H1 (cell line): ENCODE measurements at regions not wholly inside any gene's neighbourhood (a gene's known extent, or its start where the extent isn't known, plus 50 kb on each side); places are given as distances from the start of the nearest gene placed in this dataset.

Experiments
- CTCF ChIA-PET: fragments of 300-600 bp; sonication (Branson Sonifier 250); formaldehyde crosslinking; loops from one replicate; lab custom pipeline; 2021; ENCODE audit not compliant: partially characterized antibody; lab: Charles Lee
- POLR2A ChIA-PET: fragments of 300-600 bp; sonication (Branson Sonifier 250); formaldehyde crosslinking; loops from one replicate; lab custom pipeline; 2021; ENCODE audit warnings: inconsistent platforms; ENCODE audit not compliant: partially characterized antibody; lab: Charles Lee
- DNase-seq, 2 experiments: peaks; one replicate each; pipeline versions ENCODE4 v3.0.0 to v3.0.0-alpha.2; 2010 to 2022; ENCODE audit warnings: low spot score in 2 of 2, low read depth in 1 of 2, mixed read lengths in 1 of 2
- FAIRE-seq: peaks from 2 replicates; lab custom pipeline; 2011; peaks lifted over from hg19 to GRCh38; lab: Jason Lieb, UNC
- H2AFZ ChIP-seq: 2 replicates; pipeline ENCODE4 v1.8.1; 2012; ENCODE audit warnings: low read length, inconsistent platforms
- H2AK5ac ChIP-seq: 2 replicates; pipeline ENCODE4 v1.6.1; 2013; ENCODE audit warnings: low read depth, low read length
- H2BK120ac ChIP-seq: replicated peaks from 2 replicates; pipeline ENCODE3; 2013; ENCODE audit warnings: low read depth, low read length, inconsistent platforms
- H2BK12ac ChIP-seq: 2 replicates; pipeline ENCODE4 v1.6.1; 2013; ENCODE audit warnings: low read depth, low read length
- H2BK15ac ChIP-seq: 2 replicates; pipeline ENCODE4 v1.6.1; 2013; ENCODE audit warnings: low read length
- H2BK20ac ChIP-seq: 2 replicates; pipeline ENCODE4 v1.6.1; 2013; ENCODE audit warnings: low read length
- H2BK5ac ChIP-seq: 2 replicates; pipeline ENCODE4 v1.6.1; 2013; ENCODE audit warnings: low read depth, low read length
- H3K14ac ChIP-seq: 2 replicates; pipeline ENCODE4 v1.6.1; 2013; ENCODE audit warnings: inconsistent platforms; ENCODE audit not compliant: insufficient read length
- H3K18ac ChIP-seq: 2 replicates; pipeline ENCODE4 v1.6.1; 2013; ENCODE audit warnings: low read length; ENCODE audit errors: extremely low read depth
- H3K23ac ChIP-seq: 2 replicates; pipeline ENCODE4 v1.6.1; 2013; ENCODE audit warnings: inconsistent platforms; ENCODE audit not compliant: insufficient read length
- H3K23me2 ChIP-seq: 2 replicates; pipeline ENCODE4 v1.6.1; 2013; ENCODE audit warnings: low read depth, low read length
- H3K27ac ChIP-seq: 2 replicates; pipeline ENCODE4 v1.6.1; 2011; ENCODE audit warnings: low read depth, low read length, inconsistent platforms
- H3K27me3 ChIP-seq, 4 experiments: replicated peaks in 1 of 4; 1 replicate in 1 of 4; 2 replicates in 3 of 4; pipeline versions ENCODE4 v1.6.1 to v1.8.1; 2011 to 2013; ENCODE audit warnings: low read length in 3 of 4, mild to moderate bottlenecking in 3 of 4, inconsistent platforms in 2 of 4, mixed read lengths in 2 of 4, moderate library complexity in 1 of 4; ENCODE audit not compliant: control insufficient read depth in 3 of 4, insufficient read depth in 3 of 4; ENCODE audit errors: extremely low read depth in 1 of 4
- H3K36me3 ChIP-seq, 4 experiments: 2 replicates each; pipeline versions ENCODE4 v1.6.1 to v1.8.1; 2011 to 2013; ENCODE audit warnings: mild to moderate bottlenecking in 4 of 4, low read length in 3 of 4, moderate library complexity in 2 of 4, control low read depth in 1 of 4, inconsistent platforms in 1 of 4; ENCODE audit not compliant: insufficient read depth in 4 of 4, control insufficient read depth in 2 of 4
- H3K4ac ChIP-seq: replicated peaks from 2 replicates; pipeline ENCODE3; 2013; ENCODE audit warnings: low read length, low read depth, mixed read lengths, inconsistent platforms; ENCODE audit not compliant: insufficient read length
- H3K4me1 ChIP-seq, 4 experiments: replicated peaks in 1 of 4; 1 replicate in 1 of 4; 2 replicates in 3 of 4; pipeline versions ENCODE4 v1.6.1 to v1.8.1; 2011 to 2013; ENCODE audit warnings: low read length in 3 of 4, inconsistent platforms in 2 of 4, mixed read lengths in 1 of 4; ENCODE audit not compliant: insufficient read depth in 4 of 4, control insufficient read depth in 3 of 4
- H3K4me2 ChIP-seq, 2 experiments: 2 replicates each; pipeline versions ENCODE4 v1.6.1 to v1.8.1; 2011 to 2013; ENCODE audit warnings: low read depth in 2 of 2, low read length in 2 of 2, control low read depth in 1 of 2, inconsistent platforms in 1 of 2, mild to moderate bottlenecking in 1 of 2; ENCODE audit not compliant: insufficient read depth in 1 of 2
- H3K4me3 ChIP-seq, 4 experiments: fragments of 200-600, 300-600 bp in 1 of 4; sonication (generic), shearing (Covaris generic), sonication (Bioruptor Twin) in 1 of 4; 2 replicates each; pipeline versions ENCODE4 v1.5.1 to v1.8.1; 2011 to 2016; ENCODE audit warnings: low read length in 4 of 4, low read depth in 3 of 4, control low read depth in 2 of 4, inconsistent platforms in 2 of 4, mild to moderate bottlenecking in 2 of 4, mixed read lengths in 1 of 4, moderate library complexity in 1 of 4; ENCODE audit not compliant: insufficient read depth in 2 of 4; ENCODE audit errors: extremely low read depth in 1 of 4
- H3K56ac ChIP-seq: replicated peaks from 2 replicates; pipeline ENCODE3; 2013; ENCODE audit warnings: low read depth, mild to moderate bottlenecking, mixed read lengths, low read length, inconsistent platforms; ENCODE audit not compliant: insufficient read length
- H3K79me1 ChIP-seq: 2 replicates; pipeline ENCODE4 v1.6.1; 2013; ENCODE audit warnings: low read depth, low read length, control low read depth
- H3K79me2 ChIP-seq, 2 experiments: 2 replicates each; pipeline versions ENCODE4 v1.6.1 to v1.8.1; 2012 to 2013; ENCODE audit warnings: low read length in 2 of 2, mild to moderate bottlenecking in 2 of 2, inconsistent platforms in 1 of 2; ENCODE audit not compliant: insufficient read depth in 2 of 2, control insufficient read depth in 1 of 2
- H3K9ac ChIP-seq, 4 experiments: replicated peaks in 1 of 4; 1 replicate in 1 of 4; 2 replicates in 3 of 4; pipeline versions ENCODE4 v1.6.1 to v1.8.1; 2011 to 2013; ENCODE audit warnings: low read depth in 3 of 4, low read length in 3 of 4, control low read depth in 2 of 4, mild to moderate bottlenecking in 2 of 4, moderate library complexity in 2 of 4, inconsistent platforms in 1 of 4; ENCODE audit errors: extremely low read depth in 1 of 4
- H3K9me3 ChIP-seq, 2 experiments: 2 replicates each; pipeline versions ENCODE4 v1.6.1 to v1.8.1; 2012 to 2013; ENCODE audit warnings: mild to moderate bottlenecking in 2 of 2, moderate library complexity in 2 of 2, control low read depth in 1 of 2, inconsistent platforms in 1 of 2, low read depth in 1 of 2, low read length in 1 of 2, mixed read lengths in 1 of 2; ENCODE audit not compliant: insufficient read depth in 2 of 2
- H4K20me1 ChIP-seq, 2 experiments: replicated peaks in 1 of 2; 2 replicates each; pipeline versions ENCODE3 to v1.8.1; 2011 to 2013; ENCODE audit warnings: inconsistent platforms in 2 of 2, low read length in 2 of 2, mild to moderate bottlenecking in 1 of 2; ENCODE audit not compliant: insufficient read depth in 2 of 2, control insufficient read depth in 1 of 2
- H4K5ac ChIP-seq: 2 replicates; pipeline ENCODE4 v1.6.1; 2013; ENCODE audit warnings: low read length, low read depth, mixed read lengths, inconsistent platforms; ENCODE audit not compliant: insufficient read length
- H4K8ac ChIP-seq: 2 replicates; pipeline ENCODE4 v1.8.0; 2013; ENCODE audit warnings: mild to moderate bottlenecking, moderate library complexity, low read length, inconsistent platforms; ENCODE audit not compliant: insufficient read depth; ENCODE audit errors: extremely low read depth
- H4K91ac ChIP-seq: replicated peaks from 2 replicates; pipeline ENCODE3; 2013; ENCODE audit warnings: low read length, mixed read lengths, inconsistent platforms; ENCODE audit not compliant: insufficient read length
- RBBP5 ChIP-seq: IDR thresholded peaks from 2 replicates; pipeline ENCODE4 v1.7.1; 2012; ENCODE audit warnings: low read depth, mild to moderate bottlenecking, inconsistent platforms, low read length, moderate library complexity, borderline replicate concordance
- SAP30 ChIP-seq: fragments of 300-600 bp; sonication (generic); IDR thresholded peaks from 2 replicates; pipeline ENCODE4 v1.7.1; 2012; ENCODE audit warnings: low read length, moderate library complexity, mild to moderate bottlenecking, inconsistent platforms; ENCODE audit not compliant: insufficient read depth, insufficient replicate concordance
- SRF ChIP-seq: IDR thresholded peaks from 2 replicates; pipeline ENCODE4 v1.6.1; 2011; ENCODE audit warnings: mild to moderate bottlenecking, low read depth, low read length, moderate library complexity
- SUZ12 ChIP-seq: fragments of 200-600 bp; sonication (generic); IDR thresholded peaks from 2 replicates; pipeline ENCODE4 v1.6.1; 2012; ENCODE audit warnings: mild to moderate bottlenecking, inconsistent platforms, low read length, moderate library complexity, mixed read lengths
- YY1 ChIP-seq: IDR thresholded peaks from 2 replicates; pipeline ENCODE4 v1.6.1; 2011; ENCODE audit warnings: low read depth, mild to moderate bottlenecking, low read length
- WGBS, 2 experiments: shearing (Covaris generic) in 1 of 2; methylation state at CpG; one replicate each; pipeline versions ENCODE4 v1.1.6 to v1.1.7; 2013 to 2015; ENCODE audit warnings: low lambda C conversion rate in 2 of 2, mixed read lengths in 2 of 2, inconsistent platforms in 1 of 2, low coverage in 1 of 2, missing lambda C conversion rate in 1 of 2; ENCODE audit not compliant: insufficient replicate concordance in 2 of 2, insufficient coverage in 1 of 2, insufficient read length in 1 of 2; ENCODE audit errors: extremely low coverage in 1 of 2, missing lambda C conversion rate in 1 of 2; 5-methylcytosine and 5-hydroxymethylcytosine counted together

GRCh38 chrX:20523626-20524312 is 257.1 kb upstream of the RPS6KA3 start:
- H3K4me1 ChIP-seq, result no peaks in the 10 kb centered on the region
- no peaks in the 10 kb centered on the region for H3K79me1 ChIP-seq
- ChIA-PET POLR2A (no interaction called here), CTCF (no interaction called here)
- H3K27me3 ChIP-seq, result no peaks in the 10 kb centered on the region
- no peaks in the 10 kb centered on the region for H3K36me3 ChIP-seq
- H3K18ac ChIP-seq, result no peak overlapping the region
- TF ChIP-seq SAP30 (no peak), SUZ12 (no peak), SRF (no peak), YY1 (no peak), RBBP5 (no peak)
- no peaks in the 10 kb centered on the region for H4K20me1 ChIP-seq
- H3K4me2 ChIP-seq, result no peak overlapping the region
- no peaks in the 10 kb centered on the region for H3K9me3 ChIP-seq
- H3K56ac ChIP-seq, result no peak overlapping the region
- no peak overlapping the region for H2BK120ac ChIP-seq
- no peak overlapping the region for H2AFZ ChIP-seq
- H3K79me2 ChIP-seq, result no peaks in the 10 kb centered on the region
- no peak overlapping the region for H2BK5ac ChIP-seq
- no peak overlapping the region for H3K4ac ChIP-seq
- no peak overlapping the region for H2BK20ac ChIP-seq
- no peak for FAIRE-seq
- no peak overlapping the region for H4K5ac ChIP-seq
- H4K8ac ChIP-seq, result no peak overlapping the region
- H2BK15ac ChIP-seq, result no peak overlapping the region
- H3K9ac ChIP-seq, result no peak overlapping the region
- H3K27ac ChIP-seq, result no peak overlapping the region
- no peak overlapping the region for H3K23ac ChIP-seq
- H2BK12ac ChIP-seq, result no peak overlapping the region
- no peak for DNase-seq
- H4K91ac ChIP-seq, result no peak overlapping the region
- no peaks in the 10 kb centered on the region for H3K23me2 ChIP-seq
- WGBS, 2 experiments, result 80% methylated on average over 5 of the region's 5 CpGs; no CpG with 5 or more reads in 1 of the 2 experiments
- no peak overlapping the region for H2AK5ac ChIP-seq
- H3K14ac ChIP-seq, result no peak overlapping the region
- no peak overlapping the region for H3K4me3 ChIP-seq
